Skin epidermis (tissue), 12 donors: ENCODE measurements at regions not wholly inside any gene's neighbourhood (a gene's known extent, or its start where the extent isn't known, plus 50 kb on each side); places are given as distances from the start of the nearest gene placed in this dataset.
A peak's percentile ranks its signal among the peaks of the same experiment; 100 is the strongest.

Experiments used
- H3K27ac ChIP-seq, 21 experiments: fragments of 200-600 bp; sonication (generic) in 11 of 21; one replicate each; pipeline ENCODE4 v1.5.0; 2020; ENCODE audit warnings: mild to moderate bottlenecking in 3 of 21, inconsistent platforms in 2 of 21, moderate library complexity in 2 of 21
- H3K4me3 ChIP-seq, 7 experiments: fragments of 200-600 bp; sonication (generic) in 2 of 7; one replicate each; pipeline ENCODE4 v1.5.0; 2020; ENCODE audit warnings: inconsistent platforms in 2 of 7, mild to moderate bottlenecking in 2 of 7, moderate library complexity in 1 of 7

- no peak overlapping the region for H3K4me3 ChIP-seq
- no peak overlapping the region for H3K27ac ChIP-seq
Measured at GRCh38 chr21:39063517-39063916, 119.7 kb downstream of the PSMG1 start.

DNA sequence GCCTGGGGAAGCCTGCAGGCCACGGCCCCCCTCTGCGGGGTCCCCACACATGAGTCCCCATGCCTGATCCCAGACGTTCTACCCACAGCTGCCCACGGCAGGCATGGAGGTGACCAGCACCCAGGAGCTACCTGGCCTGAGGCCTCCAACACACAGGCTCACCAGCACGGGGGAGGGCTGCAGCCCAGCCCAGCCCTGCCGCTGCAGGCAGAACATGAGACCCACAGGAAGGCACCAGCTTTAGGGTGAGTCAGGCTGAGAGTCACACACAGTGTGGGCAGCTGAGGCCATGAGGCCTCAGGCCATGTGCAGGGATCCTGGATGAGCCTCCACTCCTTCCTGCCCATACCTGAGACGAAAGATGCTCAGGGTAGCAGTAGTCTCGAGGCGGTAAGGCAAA lies 121.1 kb downstream of the PSMG1 start:
- H3K4me3 ChIP-seq: no peak overlapping the region
- H3K27ac ChIP-seq: no peak overlapping the region

DNA sequence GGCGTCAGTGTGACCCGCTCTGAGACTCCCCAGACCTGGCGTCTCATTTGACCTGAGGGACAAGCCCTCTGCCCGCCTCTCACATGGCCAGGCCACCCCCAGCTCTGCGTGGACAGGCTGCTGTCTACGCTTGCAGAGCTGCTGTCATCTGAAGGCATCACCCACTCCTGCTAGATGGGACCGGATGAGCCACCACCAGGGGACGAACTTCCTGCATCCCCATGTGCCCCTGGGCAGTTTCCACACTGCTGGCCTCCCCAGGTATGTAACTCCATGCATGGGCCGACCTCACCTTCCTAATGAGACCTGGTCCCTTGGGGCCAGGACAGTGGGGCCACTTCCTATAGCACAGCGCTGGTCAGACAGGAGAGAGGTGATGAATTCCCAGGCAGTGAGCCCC lies 121.5 kb downstream of the PSMG1 start:
- no peak overlapping the region for H3K27ac ChIP-seq
- H3K4me3 ChIP-seq: no peak overlapping the region

DNA sequence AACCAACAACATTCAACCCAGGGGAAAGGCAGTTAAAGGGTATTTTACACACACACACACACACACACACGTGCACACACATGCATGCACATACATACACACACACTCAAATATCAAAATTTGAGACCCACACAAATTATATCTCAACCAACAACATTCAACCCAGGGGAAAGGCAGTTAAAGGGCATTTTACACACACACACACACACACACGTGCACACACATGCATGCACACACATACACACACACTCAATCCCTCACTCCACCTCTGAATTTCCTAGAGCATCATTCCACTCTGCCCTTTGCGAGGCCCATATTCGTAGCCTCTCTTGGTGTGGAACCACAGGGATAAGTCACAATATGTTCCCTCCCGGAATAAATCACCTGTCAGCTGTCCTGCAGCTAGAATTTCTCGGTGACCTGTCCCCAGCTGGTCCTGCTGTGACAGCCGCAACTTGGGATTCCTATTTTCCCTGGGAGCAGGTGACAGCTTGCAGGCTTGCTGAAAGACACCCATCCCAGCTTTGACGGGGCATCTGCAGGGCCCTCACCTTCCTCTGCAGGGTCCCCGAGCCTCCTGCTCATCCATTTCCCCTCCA lies 122.7 kb downstream of the PSMG1 start:
- Histone ChIP-seq H3K27ac (no peak overlapping the region), H3K4me3 (no peak overlapping the region)

- H3K27ac ChIP-seq: peak overlapping the region in 8 of 21 experiments; percentile 26 to 84 (median 50)
Measured at GRCh38 chr21:39057121-39057520, 126.1 kb downstream of the PSMG1 start.

DNA sequence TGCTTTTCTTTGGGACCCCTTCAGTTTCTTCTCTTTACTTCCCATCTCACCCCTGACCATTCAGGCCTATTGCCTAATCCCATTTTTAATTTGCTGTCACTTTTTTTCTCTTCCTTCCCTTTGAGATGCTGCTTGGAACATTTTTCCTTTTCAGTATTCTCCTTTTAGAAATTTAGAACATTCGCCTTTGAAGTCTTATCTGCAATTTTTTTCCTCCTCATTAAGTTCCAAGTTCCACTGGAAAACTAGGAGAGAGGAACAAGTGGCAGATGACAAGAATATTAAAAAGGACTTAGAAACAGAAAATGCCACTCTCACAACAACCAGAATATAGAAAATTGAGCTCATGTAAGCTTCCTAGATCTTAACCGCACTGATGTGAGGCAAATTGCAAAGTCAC lies 126.6 kb downstream of the PSMG1 start:
- Histone ChIP-seq H3K4me3 (no peak overlapping the region), H3K27ac (peak overlapping the region in 9 of 21 experiments; percentile 1 to 84 (median 44))

More at GRCh38 chr21:39057121-39057520, 126.1 kb downstream of the PSMG1 start:
- H3K4me3 ChIP-seq: no peak overlapping the region

DNA sequence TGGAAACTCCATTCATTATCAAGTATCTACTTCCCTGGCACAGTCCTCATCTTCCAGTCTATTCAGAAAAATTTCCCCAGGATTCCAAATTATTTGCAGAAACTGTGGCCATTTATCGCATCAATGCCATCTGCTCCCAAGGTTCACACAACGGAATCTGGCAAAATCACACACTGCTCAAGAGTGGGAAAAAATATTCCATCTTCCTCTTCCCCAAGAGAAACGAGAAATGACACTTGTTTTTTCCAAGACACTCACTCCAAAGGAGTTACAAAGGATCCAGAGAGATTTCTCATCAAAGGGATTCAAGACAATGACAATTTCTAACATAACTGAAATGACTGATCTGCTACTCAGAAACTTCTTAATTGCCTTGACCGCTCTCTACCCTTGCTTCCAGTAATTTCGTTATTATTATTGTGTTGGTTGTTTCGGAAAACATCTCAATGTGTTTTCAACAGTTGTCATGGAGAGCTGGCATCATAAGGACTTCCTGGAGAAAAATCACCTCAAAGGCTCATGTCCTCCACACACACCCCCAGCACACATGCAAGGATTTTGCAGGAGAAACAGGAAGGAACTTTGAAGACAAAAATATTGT lies 128.0 kb downstream of the PSMG1 start:
- Histone ChIP-seq H3K4me3 (no peak overlapping the region), H3K27ac (peak overlapping the region in 15 of 21 experiments; percentile 6 to 84 (median 65))

- H3K27ac ChIP-seq: peak overlapping the region in 15 of 21 experiments; percentile 6 to 84 (median 65)
- H3K4me3 ChIP-seq: no peak overlapping the region
Measured at GRCh38 chr21:39054066-39054465, 129.2 kb downstream of the PSMG1 start.

DNA sequence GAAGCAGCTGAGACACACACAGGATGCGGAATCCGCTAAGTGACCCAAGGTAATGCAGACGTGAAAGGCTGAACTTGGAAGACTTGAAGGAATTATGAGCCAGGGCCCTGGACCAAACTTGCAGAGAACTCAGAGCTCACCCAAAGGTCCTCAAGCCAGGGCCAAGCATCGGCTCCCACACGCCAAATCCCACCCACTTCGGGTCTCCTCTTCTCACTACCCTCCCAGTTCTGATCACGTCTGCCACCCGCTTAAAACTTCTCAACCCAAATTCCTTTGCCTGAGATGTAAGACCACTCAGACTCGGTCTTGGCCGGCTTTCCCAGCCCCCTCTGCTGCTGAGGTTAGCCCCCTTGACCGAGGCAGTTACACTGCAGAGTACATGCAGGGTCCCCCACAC lies 130.1 kb downstream of the PSMG1 start:
- peak overlapping the region in 7 of 21 experiments; percentile 6 to 84 (median 69) for H3K27ac ChIP-seq

GRCh38 chr21:39052718-39053117 lies 130.5 kb downstream of the PSMG1 start:
- H3K27ac ChIP-seq: peak overlapping the region in 5 of 21 experiments; percentile 6 to 84 (median 68)
- no peak overlapping the region for H3K4me3 ChIP-seq

More for the DNA sequence above, 130.1 kb downstream of the PSMG1 start:
- H3K4me3 ChIP-seq: no peak overlapping the region

- peak overlapping the region in 17 of 21 experiments; percentile 5 to 89 (median 65) for H3K27ac ChIP-seq
- no peak overlapping the region for H3K4me3 ChIP-seq
Measured at GRCh38 chr21:39051588-39051949, 131.7 kb downstream of the PSMG1 start.

DNA sequence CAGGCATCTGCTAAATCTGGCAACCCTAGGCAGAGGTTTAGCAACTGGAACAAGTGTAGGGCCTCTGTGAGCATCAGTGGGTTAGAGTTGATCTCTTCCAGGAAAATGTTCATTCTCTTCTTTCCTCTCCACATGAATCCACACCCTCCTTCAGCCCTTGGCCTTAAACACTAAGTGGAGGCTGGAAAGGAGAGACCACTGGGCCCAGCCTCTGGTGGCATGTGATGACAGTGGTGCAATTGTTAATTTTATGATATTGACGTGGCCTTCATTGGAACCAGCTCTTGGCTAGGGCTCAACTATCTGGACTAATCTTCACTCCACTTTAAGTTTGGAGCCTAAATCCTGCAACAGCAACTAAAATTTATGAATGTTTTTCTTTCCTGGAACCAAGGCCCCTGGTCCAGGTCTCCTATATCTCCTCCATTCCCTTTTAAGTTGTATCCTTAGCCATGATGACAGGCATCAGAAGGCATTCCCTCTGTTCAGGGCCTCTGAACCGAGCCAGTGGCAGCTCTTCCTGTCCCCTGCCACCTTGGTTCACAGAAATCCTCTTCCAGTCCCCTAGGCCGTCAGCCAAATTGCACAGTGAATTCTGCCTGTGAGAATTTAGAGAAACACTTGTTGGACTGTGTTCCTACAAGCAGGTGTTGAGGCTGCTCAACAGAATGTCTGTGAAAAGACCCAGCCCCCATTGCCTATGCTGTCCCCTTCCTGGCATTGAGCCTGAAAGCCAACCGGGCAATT lies 132.2 kb downstream of the PSMG1 start:
- Histone ChIP-seq H3K4me3 (no peak overlapping the region), H3K27ac (peak overlapping the region in 18 of 21 experiments; percentile 5 to 89 (median 61))

- Histone ChIP-seq H3K27ac (peak overlapping the region in 9 of 21 experiments; percentile 13 to 86 (median 73)), H3K4me3 (no peak overlapping the region)
Measured at GRCh38 chr21:39048574-39048973, 134.7 kb downstream of the PSMG1 start.

DNA sequence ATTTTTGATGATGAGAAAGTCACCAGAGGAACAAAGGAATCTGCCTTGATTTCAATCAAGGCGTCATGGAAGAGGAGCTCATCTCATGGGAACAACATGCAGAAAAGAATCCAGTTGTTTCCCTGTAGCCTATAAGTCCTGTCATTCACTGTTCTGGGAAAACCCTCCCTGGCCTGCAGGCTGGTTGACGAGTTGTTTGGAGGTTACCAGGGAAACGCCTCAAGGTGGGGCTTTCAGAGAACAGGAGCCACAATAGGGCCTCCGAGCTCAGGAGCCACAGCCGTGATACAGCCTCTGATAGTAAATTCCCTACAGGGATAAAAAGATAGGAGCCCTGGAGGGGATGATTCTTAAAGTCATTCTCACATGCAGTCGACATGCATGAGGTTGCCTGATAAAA lies 135.2 kb downstream of the PSMG1 start:
- Histone ChIP-seq H3K4me3 (no peak overlapping the region), H3K27ac (peak overlapping the region in 18 of 21 experiments; percentile 16 to 86 (median 64))

- Histone ChIP-seq H3K4me3 (no peak overlapping the region), H3K27ac (peak overlapping the region in 16 of 21 experiments; percentile 16 to 86 (median 64))
Measured at GRCh38 chr21:39047046-39047445, 136.2 kb downstream of the PSMG1 start.

GRCh38 chr21:39046236-39046916 lies 136.9 kb downstream of the PSMG1 start:
- Histone ChIP-seq H3K27ac (peak overlapping the region in 7 of 21 experiments; percentile 47 to 86 (median 74)), H3K4me3 (no peak overlapping the region)

- H3K27ac ChIP-seq: peak overlapping the region in 4 of 21 experiments; percentile 5 to 70 (median 52)
- no peak overlapping the region for H3K4me3 ChIP-seq
Measured at GRCh38 chr21:39041816-39042215, 141.4 kb downstream of the PSMG1 start.

GRCh38 chr21:39040494-39041110 lies 142.6 kb downstream of the PSMG1 start:
- peak overlapping the region in 13 of 21 experiments; percentile 7 to 73 (median 50) for H3K27ac ChIP-seq
- no peak overlapping the region for H3K4me3 ChIP-seq

GRCh38 chr21:39037807-39038405 lies 145.3 kb downstream of the PSMG1 start:
- peak overlapping the region in 3 of 21 experiments; percentile 14 to 37 (median 24) for H3K27ac ChIP-seq
- no peak overlapping the region for H3K4me3 ChIP-seq
